Right atrium auricular region (tissue), 2 donors: ENCODE measurements at regions not wholly inside any gene's neighbourhood (a gene's known extent, or its start where the extent isn't known, plus 50 kb on each side); places are given as distances from the start of the nearest gene placed in this dataset.

ENCODE experiments used
- DNase-seq: peaks from one replicate; pipeline ENCODE4 v3.0.0-alpha.2; 2019; ENCODE audit warnings: low spot score
- H3K27ac ChIP-seq, 2 donors: fragments of 200-600 bp; sonication (generic); 1 replicate in 1 of 2; 2 replicates in 1 of 2; pipeline ENCODE4 v1.5.1; 2016 to 2019
- H3K27me3 ChIP-seq, 2 donors: fragments of 200-600 bp; sonication (generic); one replicate each; pipeline versions ENCODE4 v1.5.1 to v1.6.0; 2017 to 2019
- H3K36me3 ChIP-seq: fragments of 200-600 bp; sonication (generic); one replicate; pipeline ENCODE4 v1.5.1; 2016
- H3K4me1 ChIP-seq, 2 donors: fragments of 200-600 bp; sonication (generic); one replicate each; pipeline versions ENCODE4 v1.5.1 to v1.6.0; 2017 to 2019
- H3K4me3 ChIP-seq, 2 donors: fragments of 200-600 bp; sonication (generic); 1 replicate in 1 of 2; 2 replicates in 1 of 2; pipeline ENCODE4 v1.5.1; 2017 to 2019; ENCODE audit warnings: mild to moderate bottlenecking in 1 of 2, moderate library complexity in 1 of 2
- H3K9me3 ChIP-seq, 2 donors: fragments of 200-600 bp; sonication (generic); one replicate each; pipeline ENCODE4 v1.5.1; 2019
- TF ChIP-seq, protein P1 (sequence below), 2 donors: fragments of 200-600 bp; sonication (generic); IDR thresholded peaks; one replicate each; pipeline ENCODE4 v1.5.1; 2019; ENCODE audit warnings: antibody characterized with exemption in 2 of 2

GRCh38 chr10:131742500-131742951, 158.3 kb upstream of the PPP2R2D start:
- no peaks in the 10 kb centered on the region for H3K27me3 ChIP-seq
- TF ChIP-seq, protein P1, sequence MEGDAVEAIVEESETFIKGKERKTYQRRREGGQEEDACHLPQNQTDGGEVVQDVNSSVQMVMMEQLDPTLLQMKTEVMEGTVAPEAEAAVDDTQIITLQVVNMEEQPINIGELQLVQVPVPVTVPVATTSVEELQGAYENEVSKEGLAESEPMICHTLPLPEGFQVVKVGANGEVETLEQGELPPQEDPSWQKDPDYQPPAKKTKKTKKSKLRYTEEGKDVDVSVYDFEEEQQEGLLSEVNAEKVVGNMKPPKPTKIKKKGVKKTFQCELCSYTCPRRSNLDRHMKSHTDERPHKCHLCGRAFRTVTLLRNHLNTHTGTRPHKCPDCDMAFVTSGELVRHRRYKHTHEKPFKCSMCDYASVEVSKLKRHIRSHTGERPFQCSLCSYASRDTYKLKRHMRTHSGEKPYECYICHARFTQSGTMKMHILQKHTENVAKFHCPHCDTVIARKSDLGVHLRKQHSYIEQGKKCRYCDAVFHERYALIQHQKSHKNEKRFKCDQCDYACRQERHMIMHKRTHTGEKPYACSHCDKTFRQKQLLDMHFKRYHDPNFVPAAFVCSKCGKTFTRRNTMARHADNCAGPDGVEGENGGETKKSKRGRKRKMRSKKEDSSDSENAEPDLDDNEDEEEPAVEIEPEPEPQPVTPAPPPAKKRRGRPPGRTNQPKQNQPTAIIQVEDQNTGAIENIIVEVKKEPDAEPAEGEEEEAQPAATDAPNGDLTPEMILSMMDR (IDR thresholded peaks at IDR 0.05): no peak
- H3K4me3 ChIP-seq: no peak overlapping the region
- no peak overlapping the region for H3K27ac ChIP-seq
- no peak for DNase-seq
- H3K36me3 ChIP-seq: no peaks in the 10 kb centered on the region
- H3K9me3 ChIP-seq: no peaks in the 10 kb centered on the region
- peaks cover 0 to 6% of the 10 kb centered on the region in 2 donors for H3K4me1 ChIP-seq

- DNase-seq: no peak
- no peak overlapping the region for H3K27ac ChIP-seq
- no peaks in the 10 kb centered on the region for H3K27me3 ChIP-seq
- no peaks in the 10 kb centered on the region for H3K36me3 ChIP-seq
- H3K4me3 ChIP-seq: no peak overlapping the region
- H3K4me1 ChIP-seq: peaks cover 0 to 6% of the 10 kb centered on the region in 2 donors
- no peaks in the 10 kb centered on the region for H3K9me3 ChIP-seq
- TF ChIP-seq, protein P1 (IDR thresholded peaks at IDR 0.05): no peak
These were observed 157.3 kb upstream of the PPP2R2D start for GRCh38 chr10:131743190-131744151.

- H3K27ac ChIP-seq: no peak overlapping the region
- H3K36me3 ChIP-seq: no peaks in the 10 kb centered on the region
- DNase-seq: no peak
- no peaks in the 10 kb centered on the region for H3K9me3 ChIP-seq
- peaks cover 0 to 6% of the 10 kb centered on the region in 2 donors for H3K4me1 ChIP-seq
- TF ChIP-seq, protein P1 (IDR thresholded peaks at IDR 0.05): no peak
- H3K4me3 ChIP-seq: no peak overlapping the region
- H3K27me3 ChIP-seq: no peaks in the 10 kb centered on the region
These were observed 156.5 kb upstream of the PPP2R2D start for GRCh38 chr10:131744346-131744745.

DNA sequence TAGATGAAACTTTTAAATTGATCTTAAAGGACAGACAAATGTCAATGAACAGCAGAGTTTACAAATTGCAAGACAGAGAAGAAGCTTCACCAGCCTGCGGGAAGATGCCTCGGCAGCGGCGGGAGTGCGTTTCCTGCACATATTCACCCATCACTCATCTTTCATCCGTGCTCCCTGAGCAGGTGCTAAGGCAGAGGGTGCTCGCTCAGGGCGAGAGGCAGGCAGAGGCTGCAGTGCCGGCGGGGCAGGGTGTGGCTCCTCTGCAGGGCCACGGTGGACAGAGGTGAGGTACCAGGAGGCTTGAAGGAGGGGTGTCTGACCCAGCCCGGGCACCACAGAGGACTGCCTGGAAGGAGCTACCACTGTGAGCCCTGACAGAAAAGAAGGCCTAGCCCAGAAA, 155.2 kb upstream of the PPP2R2D start:
- DNase-seq: no peak
- TF ChIP-seq, protein P1 (IDR thresholded peaks at IDR 0.05): no peak
- H3K9me3 ChIP-seq: no peaks in the 10 kb centered on the region
- no peak overlapping the region for H3K27ac ChIP-seq
- peaks cover 0 to 6% of the 10 kb centered on the region in 2 donors for H3K4me1 ChIP-seq
- no peaks in the 10 kb centered on the region for H3K36me3 ChIP-seq
- no peaks in the 10 kb centered on the region for H3K27me3 ChIP-seq
- H3K4me3 ChIP-seq: no peak overlapping the region

DNA sequence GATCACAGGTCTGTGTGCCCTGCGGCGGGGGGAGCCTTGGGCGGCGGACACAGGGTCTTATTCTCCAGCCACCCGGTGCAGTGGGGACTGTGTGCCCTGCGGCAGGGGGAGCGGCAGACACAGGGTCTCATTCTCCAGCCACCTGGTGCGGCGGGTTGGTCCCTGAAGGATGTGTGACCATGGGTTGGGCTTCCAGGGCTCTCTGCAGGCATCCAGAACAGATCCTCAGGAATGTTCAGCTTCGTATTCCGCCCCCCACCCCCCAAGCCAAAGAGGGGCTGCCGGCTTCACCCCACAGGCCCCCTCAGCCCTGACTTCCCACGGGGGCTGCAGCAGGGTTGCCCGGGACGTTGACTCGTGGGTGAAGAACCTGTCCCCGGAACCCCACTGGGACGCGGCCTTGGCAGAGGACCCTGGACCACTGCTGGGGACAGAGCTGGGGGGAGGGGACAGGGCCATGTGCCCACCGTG, 154.5 kb upstream of the PPP2R2D start:
- Histone ChIP-seq H3K27me3 (no peaks in the 10 kb centered on the region), H3K36me3 (no peaks in the 10 kb centered on the region), H3K4me1 (peaks cover 0 to 6% of the 10 kb centered on the region in 2 donors), H3K4me3 (no peak overlapping the region), H3K27ac (no peak overlapping the region), H3K9me3 (no peaks in the 10 kb centered on the region)
- no peak for DNase-seq
- TF ChIP-seq, protein P1 (IDR thresholded peaks at IDR 0.05): no peak
